Duodenal mucosa (tissue), 2 donors: ENCODE measurements at regions not wholly inside any gene's neighbourhood (a gene's known extent, or its start where the extent isn't known, plus 50 kb on each side); places are given as distances from the start of the nearest gene placed in this dataset.
"Not testable (repeated sequence)": the region's sequence is repeated elsewhere in the genome, so short reads cannot be mapped to it uniquely, and the experiment has no call there.

ENCODE experiments used
- H3K27ac ChIP-seq: one replicate; pipeline ENCODE4 v1.7.0; 2013; ENCODE audit warnings: low read depth, low read length
- H3K27me3 ChIP-seq, 2 donors: one replicate each; pipeline ENCODE4 v1.7.0; 2013; ENCODE audit warnings: low read length in 2 of 2, control low read depth in 1 of 2; ENCODE audit not compliant: insufficient read depth in 2 of 2, control insufficient read depth in 1 of 2
- H3K36me3 ChIP-seq, 2 donors: one replicate each; pipeline ENCODE4 v1.7.0; 2013; ENCODE audit warnings: low read length in 2 of 2, control low read depth in 1 of 2; ENCODE audit not compliant: insufficient read depth in 2 of 2, control insufficient read depth in 1 of 2
- H3K4me1 ChIP-seq, 2 donors: one replicate each; pipeline ENCODE4 v1.7.0; 2013; ENCODE audit warnings: low read length in 2 of 2, control low read depth in 1 of 2; ENCODE audit not compliant: insufficient read depth in 2 of 2, control insufficient read depth in 1 of 2
- H3K4me3 ChIP-seq, 2 donors: one replicate each; pipeline ENCODE4 v1.7.0; 2013; ENCODE audit warnings: low read length in 2 of 2, low read depth in 1 of 2
- H3K9ac ChIP-seq, 2 donors: one replicate each; pipeline ENCODE4 v1.7.0; 2013; ENCODE audit warnings: low read length in 2 of 2, low read depth in 1 of 2
- H3K9me3 ChIP-seq, 2 donors: one replicate each; pipeline ENCODE4 v1.7.0; 2013; ENCODE audit warnings: low read length in 2 of 2, control low read depth in 1 of 2; ENCODE audit not compliant: control insufficient read depth in 1 of 2

- H3K27ac ChIP-seq: no peak overlapping the region
- H3K27me3 ChIP-seq: no peaks in the 10 kb centered on the region
- no peak overlapping the region for H3K4me3 ChIP-seq
- H3K9ac ChIP-seq: no peak overlapping the region
- H3K36me3 ChIP-seq: no peaks in the 10 kb centered on the region
- no peaks in the 10 kb centered on the region for H3K9me3 ChIP-seq
- H3K4me1 ChIP-seq: peaks cover 0 to 18% of the 10 kb centered on the region in 2 donors
Observed at GRCh38 chr6:47423079-47423478, 54.5 kb upstream of the CD2AP start.

GRCh38 chr6:47424436-47424836 lies 53.2 kb upstream of the CD2AP start:
- Histone ChIP-seq H3K27ac (no peak overlapping the region), H3K4me1 (peaks cover 0 to 12% of the 10 kb centered on the region in 2 donors), H3K9me3 (peaks cover 2 to 8% of the 10 kb centered on the region in 2 donors), H3K36me3 (no peaks in the 10 kb centered on the region), H3K4me3 (no peak overlapping the region), H3K27me3 (no peaks in the 10 kb centered on the region), H3K9ac (no peak overlapping the region)

- not testable (repeated sequence) for H3K4me1 ChIP-seq, H3K27me3 ChIP-seq, H3K9ac ChIP-seq, H3K36me3 ChIP-seq, H3K27ac ChIP-seq, H3K4me3 ChIP-seq
- H3K9me3 ChIP-seq: peaks cover 3 to 12% of the 10 kb centered on the region in 2 donors
Observed at GRCh38 chr6:47425724-47426123, 51.9 kb upstream of the CD2AP start.

- no peak overlapping the region for H3K9ac ChIP-seq
- no peaks in the 10 kb centered on the region for H3K36me3 ChIP-seq
- H3K4me3 ChIP-seq: no peak overlapping the region
- H3K27ac ChIP-seq: no peak overlapping the region
- H3K4me1 ChIP-seq: no peaks in the 10 kb centered on the region
- H3K27me3 ChIP-seq: no peaks in the 10 kb centered on the region
- H3K9me3 ChIP-seq: peaks cover 3 to 12% of the 10 kb centered on the region in 2 donors
Observed at GRCh38 chr6:47426524-47427302, 50.9 kb upstream of the CD2AP start.

- no peak overlapping the region for H3K27ac ChIP-seq
Observed at GRCh38 chr6:47427680-47428079, 49.9 kb upstream of the CD2AP start.

More at GRCh38 chr6:47427680-47428079, 49.9 kb upstream of the CD2AP start:
- no peaks in the 10 kb centered on the region for H3K4me1 ChIP-seq
- H3K9me3 ChIP-seq: peaks cover 3 to 12% of the 10 kb centered on the region in 2 donors
- H3K27me3 ChIP-seq: no peaks in the 10 kb centered on the region
- H3K36me3 ChIP-seq: no peaks in the 10 kb centered on the region
- H3K9ac ChIP-seq: no peak overlapping the region
- H3K4me3 ChIP-seq: no peak overlapping the region
